Heart left ventricle (tissue), 16 donors: ENCODE measurements at regions not wholly inside any gene's neighbourhood (a gene's known extent, or its start where the extent isn't known, plus 50 kb on each side); places are given as distances from the start of the nearest gene placed in this dataset.
A peak's percentile ranks its signal among the peaks of the same experiment; 100 is the strongest.

ENCODE experiments used
- ATAC-seq, 4 donors: fragments of 200-7000 bp; cut with Tn5 transposase; one replicate each; pipeline ENCODE4 v1.9.1; 2020 to 2022; ENCODE audit warnings: moderate library complexity in 4 of 4, mild to moderate bottlenecking in 3 of 4, moderate number of reproducible peaks in 1 of 4
- DNase-seq, 5 donors: peaks; one replicate each; pipeline ENCODE4 v3.0.0-alpha.2; 2020
- H3K27ac ChIP-seq, 12 donors: fragments of 200-600 bp; sonication (generic) in 4 of 12; one replicate each; pipeline versions ENCODE4 v1.5.0 to v1.8.0; 2016 to 2022; ENCODE audit warnings: mild to moderate bottlenecking in 2 of 12
- H3K27me3 ChIP-seq, 9 donors: fragments of 200-600 bp; sonication (generic) in 2 of 9; one replicate each; pipeline versions ENCODE4 v1.5.1 to v1.8.0; 2016 to 2022; ENCODE audit warnings: mild to moderate bottlenecking in 3 of 9
- H3K36me3 ChIP-seq, 9 donors: fragments of 200-600 bp; sonication (generic) in 2 of 9; one replicate each; pipeline versions ENCODE4 v1.5.0 to v1.8.0; 2018 to 2022; ENCODE audit warnings: mild to moderate bottlenecking in 2 of 9
- H3K4me1 ChIP-seq, 12 donors: fragments of 200-600 bp; sonication (generic) in 4 of 12; one replicate each; pipeline versions ENCODE4 v1.5.0 to v1.8.0; 2016 to 2022; ENCODE audit warnings: mild to moderate bottlenecking in 3 of 12
- H3K4me3 ChIP-seq, 12 donors: fragments of 200-600 bp; sonication (generic) in 4 of 12; one replicate each; pipeline versions ENCODE4 v1.5.0 to v1.8.0; 2017 to 2022; ENCODE audit warnings: mild to moderate bottlenecking in 9 of 12, moderate library complexity in 4 of 12
- H3K9me3 ChIP-seq, 12 donors: fragments of 200-600 bp; sonication (generic) in 4 of 12; one replicate each; pipeline versions ENCODE4 v1.5.0 to v1.8.0; 2016 to 2022; ENCODE audit warnings: mild to moderate bottlenecking in 1 of 12
- CTCF ChIP-seq, 12 donors: fragments of 200-600 bp; sonication (generic) in 4 of 12; IDR thresholded peaks; one replicate each; pipeline versions ENCODE4 v1.5.0 to v1.8.0; 2018 to 2022; ENCODE audit warnings: antibody characterized with exemption in 12 of 12, mild to moderate bottlenecking in 5 of 12
- POLR2A ChIP-seq, 2 donors: fragments of 450-650 bp; IDR thresholded peaks; one replicate each; pipeline ENCODE4 v1.6.1; 2017; ENCODE audit warnings: antibody characterized with exemption in 2 of 2, mild to moderate bottlenecking in 2 of 2, moderate library complexity in 2 of 2
- WGBS, 4 donors: extraction: QIAGEN DNeasy Blood & Tissue Kit in 2 of 4; methylation state at CpG; one replicate each; pipeline versions ENCODE4 v1.1.5 to v1.1.7; 2013 to 2018; 5-methylcytosine and 5-hydroxymethylcytosine counted together
- intact Hi-C, 10 donors: fragments of 100-400 bp; cut with DNase I; formaldehyde crosslinking; loops; one replicate each; pipeline versions ENCODE4 v1.11.1 to v1.14.2; 2022
- donor health status: ischemic (EF 13 %, LVEDD 7.1; RV severe dilation, severe dysfunction).
- donor health status: healthy with polysubstance abuse.
- donor health status: DM: no; HTN: yes; CAD: no.
- donor health status: DM: no; HTN: no; CAD: no.
- donor health status: ischemic (EF 25% LVEDD 6.9; RV normal size, moderate dysfunction).
- donor health status: ischemic (EF 25% LVEDD 5.7; RV mildly dilated, moderate dysfunction).
- donor health status: healthy.
- donor health status: DM: yes; HTN: yes; CAD: no.
- donor health status: ischemic (EF 35%, LVEDD 5.7; RV mildly dilated, moderate dysfunction).
- donor health status: nonischemic (EF 11% LVEDD 7.7; RV severe dilation, severe dysfunction).
- donor health status: DM: yes; HTN: yes; CAD: no.
- donor health status: PGD.
- donor health status: ischemic (EF 29% LVEDD 5.4; RV normal size, mild dysfunction).
- donor health status: nonischemic (EF 23%, LVEDD 6.1; RV moderate dilation, normal function).

GRCh38 chr3:21059404-21059803 lies 691.6 kb downstream of the ZNF385D start:
- 19 to 39% (median 31%) methylated on average over 3 of the region's 3 CpGs for WGBS, 4 donors
- no peak for ATAC-seq
- Histone ChIP-seq H3K4me1 (peaks cover 0 to 13% (median 1%) of the 10 kb centered on the region in 12 donors), H3K36me3 (no peaks in the 10 kb centered on the region), H3K4me3 (no peak overlapping the region), H3K27me3 (no peaks in the 10 kb centered on the region), H3K27ac (peak overlapping the region in 3 of 12 donors; percentile 6 to 26 (median 8)), H3K9me3 (peaks cover 0 to 6% (median 0%) of the 10 kb centered on the region in 12 donors)
- no peak for DNase-seq
- intact Hi-C loops: no loop called here
- TF ChIP-seq CTCF (IDR thresholded peaks at IDR 0.05) (no peak), POLR2A (IDR thresholded peaks at IDR 0.05) (no peak)

- TF ChIP-seq POLR2A (IDR thresholded peaks at IDR 0.05) (no peak), CTCF (IDR thresholded peaks at IDR 0.05) (no peak)
- Histone ChIP-seq H3K27ac (no peak overlapping the region), H3K4me3 (no peak overlapping the region), H3K4me1 (peaks cover 0 to 9% (median 0%) of the 10 kb centered on the region in 12 donors), H3K27me3 (no peaks in the 10 kb centered on the region), H3K9me3 (peaks cover 0 to 6% (median 0%) of the 10 kb centered on the region in 12 donors), H3K36me3 (no peaks in the 10 kb centered on the region)
- 93 to 97% (median 95%) methylated on average over 1 of the region's 1 CpG for WGBS, 4 donors
- DNase-seq (no peak), ATAC-seq (no peak)
- intact Hi-C loops: no loop called here
These were observed 694.7 kb downstream of the ZNF385D start for GRCh38 chr3:21056293-21056692.

- Histone ChIP-seq H3K36me3 (no peaks in the 10 kb centered on the region), H3K4me3 (no peak overlapping the region), H3K27me3 (no peaks in the 10 kb centered on the region), H3K9me3 (peaks cover 0 to 6% (median 0%) of the 10 kb centered on the region in 12 donors), H3K4me1 (peaks cover 0 to 9% (median 0%) of the 10 kb centered on the region in 12 donors), H3K27ac (peak overlapping the region in 8 of 12 donors; percentile 22 to 75 (median 52))
- DNase-seq: peak in 4 of 5 donors; percentile 22 to 51 (median 30)
- ATAC-seq: peak; percentile 70 to 96 (median 81)
- TF ChIP-seq POLR2A (IDR thresholded peaks at IDR 0.05): no peak
- no peak for TF ChIP-seq CTCF (IDR thresholded peaks at IDR 0.05)
- intact Hi-C loops: no loop called here
These were observed 696.0 kb downstream of the ZNF385D start for GRCh38 chr3:21055015-21055414.

- 77 to 83% (median 78%) methylated on average over 3 of the region's 3 CpGs for WGBS, 4 donors
- H3K4me1 ChIP-seq: peaks cover 0 to under 1% (median 0%) of the 10 kb centered on the region in 12 donors
- intact Hi-C loops: no loop called here
These were observed 696.9 kb downstream of the ZNF385D start for GRCh38 chr3:21054064-21054463.

More at GRCh38 chr3:21054064-21054463, 696.9 kb downstream of the ZNF385D start:
- Histone ChIP-seq H3K27ac (peak overlapping the region in 8 of 12 donors; percentile 22 to 75 (median 52)), H3K9me3 (peaks cover 0 to 6% (median 0%) of the 10 kb centered on the region in 12 donors), H3K27me3 (no peaks in the 10 kb centered on the region), H3K36me3 (no peaks in the 10 kb centered on the region), H3K4me3 (no peak overlapping the region)
- no peak for TF ChIP-seq CTCF (IDR thresholded peaks at IDR 0.05)
- ATAC-seq (peak in 3 of 4 donors; percentile 51 to 70 (median 56)), DNase-seq (no peak)
